ENCODE measurements at regions not wholly inside any gene's neighbourhood (a gene's known extent, or its start where the extent isn't known, plus 50 kb on each side); places are given as distances from the start of the nearest gene placed in this dataset.

- no peak for TF ChIP-seq REST (IDR thresholded peaks at IDR 0.05; ENCODE audit: low read depth, low read length)
- no peak for TF ChIP-seq POLR2A (IDR thresholded peaks at IDR 0.05; ENCODE audit: low read depth, low read length)
- TF ChIP-seq ELK1 (IDR thresholded peaks at IDR 0.05; ENCODE audit: low read depth, low read length), result no peak
- TF ChIP-seq RAD21 (IDR thresholded peaks at IDR 0.05; ENCODE audit: insufficient read depth, low read depth, low read length), result no peak
- no peak for TF ChIP-seq EZH2 (IDR thresholded peaks at IDR 0.05; ENCODE audit: borderline replicate concordance, control insufficient read depth, low read depth, low read length)
Observed at GRCh38 chr7:96921231-96921630, 84.1 kb upstream of the DLX6 start.

All from GM12878 (cell line).